ENCODE measurements at regions not wholly inside any gene's neighbourhood (a gene's known extent, or its start where the extent isn't known, plus 50 kb on each side); places are given as distances from the start of the nearest gene placed in this dataset.

DNA sequence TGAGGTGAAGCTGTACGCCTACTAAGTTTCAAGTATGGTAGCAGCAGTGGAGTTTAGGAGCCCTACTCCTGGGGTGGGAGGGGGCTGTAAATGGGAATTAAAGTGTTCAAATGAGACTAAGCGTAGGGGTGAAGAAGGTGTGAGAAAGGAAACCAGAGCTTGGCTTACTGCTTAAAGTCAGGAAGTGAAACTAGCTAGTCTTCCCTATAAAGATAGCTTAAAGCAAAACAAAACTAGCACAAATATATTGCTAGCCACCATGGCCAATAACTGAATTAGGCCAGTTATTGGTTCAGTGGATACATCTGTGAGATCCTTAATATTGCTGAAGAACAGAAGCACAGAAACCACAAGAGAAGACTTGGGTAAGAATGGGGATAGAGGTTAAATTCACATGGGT lies 492.2 kb upstream of the PKN2 start:
- TF ChIP-seq, protein P1, sequence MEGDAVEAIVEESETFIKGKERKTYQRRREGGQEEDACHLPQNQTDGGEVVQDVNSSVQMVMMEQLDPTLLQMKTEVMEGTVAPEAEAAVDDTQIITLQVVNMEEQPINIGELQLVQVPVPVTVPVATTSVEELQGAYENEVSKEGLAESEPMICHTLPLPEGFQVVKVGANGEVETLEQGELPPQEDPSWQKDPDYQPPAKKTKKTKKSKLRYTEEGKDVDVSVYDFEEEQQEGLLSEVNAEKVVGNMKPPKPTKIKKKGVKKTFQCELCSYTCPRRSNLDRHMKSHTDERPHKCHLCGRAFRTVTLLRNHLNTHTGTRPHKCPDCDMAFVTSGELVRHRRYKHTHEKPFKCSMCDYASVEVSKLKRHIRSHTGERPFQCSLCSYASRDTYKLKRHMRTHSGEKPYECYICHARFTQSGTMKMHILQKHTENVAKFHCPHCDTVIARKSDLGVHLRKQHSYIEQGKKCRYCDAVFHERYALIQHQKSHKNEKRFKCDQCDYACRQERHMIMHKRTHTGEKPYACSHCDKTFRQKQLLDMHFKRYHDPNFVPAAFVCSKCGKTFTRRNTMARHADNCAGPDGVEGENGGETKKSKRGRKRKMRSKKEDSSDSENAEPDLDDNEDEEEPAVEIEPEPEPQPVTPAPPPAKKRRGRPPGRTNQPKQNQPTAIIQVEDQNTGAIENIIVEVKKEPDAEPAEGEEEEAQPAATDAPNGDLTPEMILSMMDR (conservative IDR thresholded peaks at IDR 0.05; ENCODE audit: low read depth, low read length) = no peak
- TF ChIP-seq EZH2 (IDR thresholded peaks at IDR 0.05; ENCODE audit: borderline replicate concordance, low read depth, low read length, poor library complexity, severe bottlenecking) = no peak
- no peak overlapping the region for H3K4me3 ChIP-seq (ENCODE audit: low read depth, low read length, poor library complexity, severe bottlenecking)
- H3K36me3 ChIP-seq (ENCODE audit: insufficient read depth, low read length, poor library complexity, severe bottlenecking) = no peaks in the 10 kb centered on the region
- H3K27me3 ChIP-seq (replicated peaks; ENCODE audit: insufficient read depth, low read depth, low read length, poor library complexity) = no peaks in the 10 kb centered on the region
- ChIA-PET POLR2A (ENCODE audit: low non-redundant PET) (no interaction called here), CTCF (no interaction called here)
- H3K9me3 ChIP-seq (ENCODE audit: low read depth, low read length, poor library complexity, severe bottlenecking) = no peaks in the 10 kb centered on the region
- no peak overlapping the region for H3K27ac ChIP-seq (ENCODE audit: low read depth, low read length, poor library complexity, severe bottlenecking)
- intact Hi-C loops (cut with micrococcal nuclease; ENCODE audit: unreplicated experiment) = no loop called here
- no peak for DNase-seq (ENCODE audit: low spot score)
- no TSS peak for BruUV-seq (replicated peaks)
- no peaks in the 10 kb centered on the region for H3K4me1 ChIP-seq (ENCODE audit: insufficient read depth, low read length, poor library complexity, severe bottlenecking)

DNA sequence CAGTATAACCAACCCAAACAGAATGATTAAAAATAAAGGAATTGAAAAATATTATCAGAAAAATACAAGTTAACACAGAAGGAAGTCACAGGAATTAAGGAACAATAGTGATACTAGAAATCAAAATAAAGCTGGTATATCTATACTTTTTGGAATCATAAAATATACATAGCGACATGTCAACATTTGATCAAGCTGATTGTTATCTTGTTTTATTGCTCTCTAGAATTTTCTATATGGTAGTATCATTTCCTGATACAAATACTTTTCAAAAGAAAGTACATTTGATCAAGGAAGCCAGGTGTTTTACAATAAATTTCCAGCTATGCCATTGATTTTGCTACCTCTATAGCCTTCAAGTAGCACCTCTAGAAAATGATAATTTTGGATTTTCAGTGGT lies 489.5 kb upstream of the PKN2 start:
- TF ChIP-seq, protein P1 (conservative IDR thresholded peaks at IDR 0.05; ENCODE audit: low read depth, low read length) = no peak
- CTCF ChIA-PET = interaction anchor here (0.6 kb wide), 1 partner anchor 12 kb away, joined by 3 read pairs; no protein-coding TSS in a partner anchor

GRCh38 chr1:88200545-88200944 lies 483.5 kb upstream of the PKN2 start:
- H3K9me3 ChIP-seq (ENCODE audit: low read depth, low read length, poor library complexity, severe bottlenecking) = no peaks in the 10 kb centered on the region
- no peaks in the 10 kb centered on the region for H3K4me1 ChIP-seq (ENCODE audit: insufficient read depth, low read length, poor library complexity, severe bottlenecking)
- TF ChIP-seq, protein P1 (conservative IDR thresholded peaks at IDR 0.05; ENCODE audit: low read depth, low read length) = no peak
- no peak for TF ChIP-seq EZH2 (IDR thresholded peaks at IDR 0.05; ENCODE audit: borderline replicate concordance, low read depth, low read length, poor library complexity, severe bottlenecking)
- intact Hi-C loops (cut with micrococcal nuclease; ENCODE audit: unreplicated experiment) = no loop called here
- no TSS peak for BruUV-seq (replicated peaks)
- no peak overlapping the region for H3K27ac ChIP-seq (ENCODE audit: low read depth, low read length, poor library complexity, severe bottlenecking)
- POLR2A ChIA-PET (ENCODE audit: low non-redundant PET) = no interaction called here
- no peaks in the 10 kb centered on the region for H3K36me3 ChIP-seq (ENCODE audit: insufficient read depth, low read length, poor library complexity, severe bottlenecking)
- H3K4me3 ChIP-seq (ENCODE audit: low read depth, low read length, poor library complexity, severe bottlenecking) = no peak overlapping the region
- no peak for DNase-seq (ENCODE audit: low spot score)
- H3K27me3 ChIP-seq (replicated peaks; ENCODE audit: insufficient read depth, low read depth, low read length, poor library complexity) = no peaks in the 10 kb centered on the region
- CTCF ChIA-PET = no interaction called here

More for the DNA sequence above, 489.5 kb upstream of the PKN2 start:
- BruUV-seq (replicated peaks) = no TSS peak
- DNase-seq (ENCODE audit: low spot score) = no peak
- POLR2A ChIA-PET (ENCODE audit: low non-redundant PET) = no interaction called here
- H3K9me3 ChIP-seq (ENCODE audit: low read depth, low read length, poor library complexity, severe bottlenecking) = no peaks in the 10 kb centered on the region
- H3K27ac ChIP-seq (ENCODE audit: low read depth, low read length, poor library complexity, severe bottlenecking) = no peak overlapping the region
- intact Hi-C loops (cut with micrococcal nuclease; ENCODE audit: unreplicated experiment) = no loop called here
- no peaks in the 10 kb centered on the region for H3K4me1 ChIP-seq (ENCODE audit: insufficient read depth, low read length, poor library complexity, severe bottlenecking)
- no peak overlapping the region for H3K4me3 ChIP-seq (ENCODE audit: low read depth, low read length, poor library complexity, severe bottlenecking)
- H3K36me3 ChIP-seq (ENCODE audit: insufficient read depth, low read length, poor library complexity, severe bottlenecking) = no peaks in the 10 kb centered on the region
- H3K27me3 ChIP-seq (replicated peaks; ENCODE audit: insufficient read depth, low read depth, low read length, poor library complexity) = no peaks in the 10 kb centered on the region

Data from A673 (cell line).